NCI-H146 treated with DMSO at 0.1 percent for 48 hours (cell line): ENCODE measurements at regions not wholly inside any gene's neighbourhood (a gene's known extent, or its start where the extent isn't known, plus 50 kb on each side); places are given as distances from the start of the nearest gene placed in this dataset.
A peak's percentile ranks its signal among the peaks of the same experiment; 100 is the strongest.
"Not testable (repeated sequence)": the region's sequence is repeated elsewhere in the genome, so short reads cannot be mapped to it uniquely, and the experiment has no call there.

Experiments used
- DNase-seq: peaks from one replicate; lab custom pipeline; 2025; ENCODE audit not compliant: unreplicated experiment; lab: John Stamatoyannopoulos, UW

DNA sequence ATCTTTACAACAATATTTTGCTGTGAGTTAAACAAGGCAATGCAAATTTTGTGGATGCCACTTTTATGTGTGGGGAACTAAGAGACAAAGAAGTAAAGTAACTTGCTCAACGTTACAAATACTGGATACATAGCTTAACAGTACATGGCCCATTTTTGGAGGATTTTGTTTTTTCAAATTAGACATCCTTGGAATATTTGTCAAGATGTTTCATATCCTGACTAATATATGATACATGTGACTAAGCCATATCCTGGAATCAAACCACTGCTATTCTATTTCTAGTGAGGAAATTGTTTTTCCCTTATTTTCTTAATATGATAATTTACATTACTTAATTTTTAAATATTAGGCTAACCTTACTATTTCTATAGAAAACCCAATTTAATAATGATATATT is 529.8 kb downstream of the DMRTA1 start:
- no peak for DNase-seq

GRCh38 chr9:22980429-22980828 is 533.8 kb downstream of the DMRTA1 start:
- not testable (repeated sequence) for DNase-seq

- DNase-seq = no peak
Observed at GRCh38 chr9:22986556-22986955, 539.9 kb downstream of the DMRTA1 start.

DNA sequence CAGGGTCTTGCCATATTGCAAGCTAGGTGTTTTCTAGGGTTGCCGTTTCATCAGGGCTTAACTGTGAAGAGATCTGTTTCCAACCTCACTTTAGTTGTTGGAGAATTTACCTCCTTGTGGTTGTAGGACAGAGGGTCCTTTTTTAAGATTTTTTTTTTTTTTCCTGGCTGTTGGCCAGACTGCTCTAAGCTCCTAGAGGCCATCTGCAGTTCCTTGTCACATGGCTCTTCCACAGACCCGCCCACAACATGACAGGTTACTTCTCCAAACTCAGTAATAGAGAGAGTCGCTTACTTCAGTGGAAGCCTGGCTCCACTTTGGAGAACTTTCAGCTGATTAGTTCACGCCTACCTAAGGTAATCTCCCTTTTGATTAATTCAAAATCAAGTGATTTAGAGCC is 543.7 kb downstream of the DMRTA1 start:
- no peak for DNase-seq

- DNase-seq = no peak
Observed at GRCh38 chr9:22992780-22993179, 546.2 kb downstream of the DMRTA1 start.

DNA sequence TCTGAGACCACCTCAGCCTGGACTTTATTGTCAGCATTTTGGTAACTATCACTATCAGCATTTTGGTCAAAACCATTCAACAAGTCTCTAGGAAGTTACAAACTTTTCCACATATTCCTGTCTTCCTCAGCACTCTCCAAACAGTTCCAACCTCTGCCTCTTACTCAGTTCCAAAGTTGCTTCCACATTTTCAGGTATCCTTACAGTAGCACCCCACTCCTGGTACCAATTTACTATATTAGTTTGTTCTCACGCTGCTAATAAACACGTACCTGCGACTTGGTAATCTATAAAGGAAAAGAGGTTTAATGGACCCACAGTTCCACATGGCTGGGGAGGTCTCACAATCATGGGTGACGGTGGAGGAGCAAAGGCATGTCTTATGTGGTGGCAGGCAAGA is 551.3 kb downstream of the DMRTA1 start:
- DNase-seq = no peak

DNA sequence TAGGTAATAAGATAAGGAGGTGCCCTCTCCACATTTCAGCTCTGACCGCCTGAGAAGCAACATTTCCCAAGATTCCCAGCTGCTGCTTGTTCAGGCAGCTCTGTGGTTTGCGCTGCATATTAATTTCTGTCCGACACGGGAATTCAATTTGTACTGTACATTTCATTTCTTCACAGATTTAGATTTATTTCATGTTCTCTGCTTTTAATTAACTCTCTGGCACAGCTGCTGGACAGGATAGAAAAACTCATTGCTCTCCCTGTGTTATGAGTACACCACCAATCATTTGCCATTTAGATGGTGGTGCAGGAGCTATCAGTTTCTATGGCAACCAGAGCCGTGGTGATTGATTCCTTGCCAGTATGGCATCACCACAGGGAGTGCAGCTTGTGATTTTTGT is 558.5 kb downstream of the DMRTA1 start:
- DNase-seq = peak; percentile 94

DNA sequence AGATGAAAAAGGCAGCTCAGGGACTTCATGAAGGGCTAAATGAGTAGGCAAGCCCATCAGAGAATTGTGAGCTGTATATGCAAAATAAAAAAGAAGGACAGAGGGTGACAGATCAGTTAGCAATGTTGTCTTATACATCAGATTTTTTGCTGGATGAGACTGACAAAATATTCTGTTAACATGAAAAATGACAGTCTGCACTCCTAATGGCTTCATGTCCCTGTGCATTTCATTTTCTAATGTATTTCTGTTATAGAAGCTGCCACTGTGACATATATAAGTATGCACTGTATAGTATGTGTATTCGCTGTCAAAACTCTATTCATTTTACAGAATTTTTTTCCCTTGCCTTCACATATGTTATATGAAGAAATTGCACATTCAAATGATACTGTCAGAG is 559.5 kb downstream of the DMRTA1 start:
- no peak for DNase-seq

DNA sequence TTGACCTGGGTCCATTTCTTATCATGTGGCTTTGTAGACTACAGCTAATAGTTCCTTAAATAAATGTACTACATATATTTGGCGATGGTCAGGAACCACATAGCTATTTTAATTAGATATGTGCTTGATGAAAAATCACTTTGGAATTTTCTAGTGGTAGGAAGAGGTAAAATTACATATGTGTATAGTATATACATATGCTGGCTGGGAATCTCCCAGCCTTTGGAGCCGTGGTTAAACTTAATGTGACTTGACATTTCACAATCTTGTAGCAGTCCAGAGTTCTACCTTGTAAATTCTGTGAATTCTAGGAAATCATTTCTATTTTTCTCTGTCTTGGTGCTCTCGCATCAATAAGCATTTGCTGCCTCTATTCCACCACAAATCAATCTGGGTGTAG is 565.0 kb downstream of the DMRTA1 start:
- no peak for DNase-seq

DNA sequence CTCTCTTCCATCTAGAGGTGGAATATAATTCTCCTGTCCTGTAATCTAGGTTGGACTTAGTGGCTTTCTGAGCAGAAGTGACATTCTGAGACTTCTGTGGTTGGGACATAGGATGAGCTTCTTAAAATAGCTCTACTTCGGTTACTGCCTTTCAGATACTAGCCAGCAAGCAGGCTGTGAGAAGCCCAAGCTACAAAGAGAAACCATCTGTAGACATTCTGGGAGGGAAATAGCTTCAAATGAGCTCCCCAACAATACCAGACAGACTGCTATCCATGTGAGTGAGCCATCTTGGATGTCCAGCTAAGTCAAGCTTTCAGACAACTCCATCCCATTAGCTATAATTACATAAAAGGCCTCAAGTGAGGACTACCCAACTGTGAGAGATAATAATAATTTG is 568.9 kb downstream of the DMRTA1 start:
- no peak for DNase-seq

- DNase-seq = no peak
Observed at GRCh38 chr9:23036416-23036815, 589.8 kb downstream of the DMRTA1 start.

- DNase-seq = no peak
Observed at GRCh38 chr9:23039402-23039801, 592.8 kb downstream of the DMRTA1 start.

GRCh38 chr9:23041466-23041865 is 594.8 kb downstream of the DMRTA1 start:
- DNase-seq = no peak

DNA sequence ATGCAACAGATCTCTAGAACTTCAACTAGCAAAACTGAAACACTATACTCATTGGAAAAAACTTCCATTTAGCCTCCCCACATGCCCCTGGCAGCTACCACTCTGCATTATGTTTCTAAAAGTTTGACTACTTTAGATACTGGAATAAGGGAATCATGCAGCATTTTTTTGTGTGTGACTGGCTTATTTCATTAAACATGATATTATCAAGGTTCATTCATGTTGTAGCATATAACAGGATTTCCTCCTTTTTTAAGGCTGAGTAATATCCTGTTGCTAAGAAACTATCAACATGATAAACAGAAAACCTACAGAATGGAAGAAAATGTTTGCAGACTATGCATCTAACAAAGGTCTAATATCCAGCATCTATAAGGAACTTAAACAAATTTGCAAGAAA is 597.9 kb downstream of the DMRTA1 start:
- no peak for DNase-seq

- not testable (repeated sequence) for DNase-seq
Observed at GRCh38 chr9:23046026-23046425, 599.4 kb downstream of the DMRTA1 start.

DNA sequence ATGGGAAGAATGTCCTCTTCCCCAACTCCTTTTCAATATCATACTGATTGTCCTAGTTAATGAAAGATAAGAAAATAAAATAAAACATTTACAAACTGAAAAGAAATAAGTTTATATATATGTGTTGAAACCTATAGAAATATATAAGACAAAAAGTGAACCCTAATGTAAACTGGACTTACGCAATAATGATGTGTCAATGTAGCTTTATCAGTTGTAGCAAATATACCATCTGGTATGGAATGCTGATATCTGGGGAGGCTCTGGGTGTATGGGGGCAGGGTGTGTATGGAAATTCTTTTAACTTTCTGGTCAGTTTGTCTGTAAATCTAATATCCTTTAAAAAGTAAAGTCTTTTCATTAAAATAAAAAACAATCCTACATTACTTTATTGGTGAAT is 603.9 kb downstream of the DMRTA1 start:
- DNase-seq = no peak

GRCh38 chr9:23073136-23073535 is 626.5 kb downstream of the DMRTA1 start:
- no peak for DNase-seq

DNA sequence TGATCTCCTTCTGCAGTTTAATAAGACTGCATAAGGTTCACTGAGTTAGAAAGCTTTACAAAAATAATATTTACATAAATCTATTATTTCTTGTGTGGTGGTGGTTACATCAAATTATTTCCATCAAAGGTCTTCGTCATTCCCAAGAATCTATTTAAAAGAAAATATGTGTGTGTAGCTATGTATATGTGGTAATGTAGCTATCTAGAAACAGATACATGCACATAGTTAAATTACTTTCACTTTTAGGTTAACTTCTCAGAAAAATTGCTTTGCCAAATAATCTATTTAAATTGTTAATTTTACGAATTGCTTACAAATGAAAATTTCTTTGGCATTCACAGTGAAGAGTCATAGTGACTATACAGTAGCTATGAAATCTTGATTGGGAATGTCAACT is 633.2 kb downstream of the DMRTA1 start:
- DNase-seq = no peak

GRCh38 chr9:23081377-23081776 is 634.8 kb downstream of the DMRTA1 start:
- DNase-seq = no peak

- DNase-seq = no peak
Observed at GRCh38 chr9:23088932-23089364, 642.3 kb downstream of the DMRTA1 start.

DNA sequence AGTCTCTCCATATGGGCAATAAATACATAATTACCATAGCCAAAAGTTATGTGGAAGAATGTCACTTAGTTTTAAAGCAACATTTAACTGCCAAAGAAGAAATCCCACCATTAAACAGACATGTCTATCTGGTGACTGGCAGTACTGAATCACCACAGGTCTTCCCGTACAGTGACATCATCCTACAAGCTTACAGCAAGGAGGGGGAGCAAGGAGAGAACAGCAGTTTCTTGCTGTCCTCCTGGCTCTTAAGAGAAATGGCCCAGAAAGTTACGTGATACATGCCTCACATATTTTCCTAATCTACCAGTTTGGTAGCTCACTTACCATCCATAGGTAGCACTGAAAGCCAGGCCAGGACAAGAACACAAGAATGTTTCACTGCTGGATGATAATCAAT is 671.0 kb downstream of the DMRTA1 start:
- no peak for DNase-seq

GRCh38 chr9:23120630-23121029 is 674.0 kb downstream of the DMRTA1 start:
- no peak for DNase-seq

DNA sequence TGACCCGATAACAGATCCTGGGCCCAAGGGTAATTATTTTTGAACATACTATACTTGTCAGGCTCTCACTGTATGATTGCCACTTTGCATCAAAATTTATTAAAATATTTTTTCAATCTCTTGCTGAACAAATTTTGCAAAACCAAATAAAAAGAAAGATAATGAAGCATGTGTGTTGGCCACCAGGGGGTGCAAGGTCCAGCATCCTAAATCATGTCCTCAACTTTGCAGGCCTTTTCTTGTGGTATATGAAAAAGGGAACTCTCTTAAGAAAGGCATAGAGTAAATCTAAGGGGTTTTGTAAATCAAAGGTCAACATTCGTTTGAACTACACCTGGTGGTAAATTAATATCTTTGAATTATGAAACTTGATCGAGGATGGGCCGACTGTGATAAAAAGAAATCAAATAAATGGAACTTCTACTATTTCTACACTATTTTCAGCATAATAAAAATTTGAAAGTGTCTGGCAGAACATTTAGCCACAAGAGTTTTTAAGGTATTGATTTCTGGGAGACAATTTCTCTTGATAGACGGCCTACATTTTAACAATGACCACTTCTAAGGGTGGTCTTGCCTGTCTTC is 676.5 kb downstream of the DMRTA1 start:
- peak; percentile 10 for DNase-seq

- no peak for DNase-seq
Observed at GRCh38 chr9:23145467-23145866, 680.6 kb downstream of the ELAVL2 start.
